OCI-LY7 (cell line): ENCODE measurements at regions not wholly inside any gene's neighbourhood (a gene's known extent, or its start where the extent isn't known, plus 50 kb on each side); places are given as distances from the start of the nearest gene placed in this dataset.

Experiments used
- EZH2phosphoT487 ChIP-seq: fragments of 200-600 bp; sonication (generic); IDR thresholded peaks from 2 replicates; pipeline ENCODE4 v1.6.1; 2018; ENCODE audit warnings: low read depth, borderline replicate concordance, mild to moderate bottlenecking, mixed run types, antibody characterized with exemption, low read length, moderate library complexity, mixed read lengths
- TF ChIP-seq, protein P1 (sequence below): fragments of 200-600 bp; sonication (generic); conservative IDR thresholded peaks from 2 replicates; pipeline ENCODE4 v1.5.1; 2014; ENCODE audit warnings: mild to moderate bottlenecking, antibody characterized with exemption, low read length, moderate library complexity, mixed read lengths

DNA sequence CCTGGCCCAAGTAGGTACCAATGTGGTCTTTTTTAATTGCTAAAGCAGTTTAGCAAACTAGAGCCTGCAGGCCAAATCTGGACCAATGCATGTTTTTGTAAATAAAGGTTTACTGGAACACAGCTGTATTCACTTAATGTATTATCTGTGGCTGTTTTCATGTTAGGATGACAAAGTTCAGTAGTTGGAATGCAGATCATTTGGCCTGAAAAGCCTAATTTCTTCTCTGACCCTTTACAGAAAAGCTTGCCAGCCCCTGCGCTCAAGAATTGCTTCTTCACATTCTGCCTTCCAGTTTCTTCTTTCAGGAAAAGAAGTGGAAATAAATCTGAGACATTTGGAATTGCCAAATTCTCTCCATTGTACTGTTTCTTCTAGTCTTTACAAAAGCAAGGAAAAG, 90.0 kb upstream of the MC3R start:
- TF ChIP-seq, protein P1, sequence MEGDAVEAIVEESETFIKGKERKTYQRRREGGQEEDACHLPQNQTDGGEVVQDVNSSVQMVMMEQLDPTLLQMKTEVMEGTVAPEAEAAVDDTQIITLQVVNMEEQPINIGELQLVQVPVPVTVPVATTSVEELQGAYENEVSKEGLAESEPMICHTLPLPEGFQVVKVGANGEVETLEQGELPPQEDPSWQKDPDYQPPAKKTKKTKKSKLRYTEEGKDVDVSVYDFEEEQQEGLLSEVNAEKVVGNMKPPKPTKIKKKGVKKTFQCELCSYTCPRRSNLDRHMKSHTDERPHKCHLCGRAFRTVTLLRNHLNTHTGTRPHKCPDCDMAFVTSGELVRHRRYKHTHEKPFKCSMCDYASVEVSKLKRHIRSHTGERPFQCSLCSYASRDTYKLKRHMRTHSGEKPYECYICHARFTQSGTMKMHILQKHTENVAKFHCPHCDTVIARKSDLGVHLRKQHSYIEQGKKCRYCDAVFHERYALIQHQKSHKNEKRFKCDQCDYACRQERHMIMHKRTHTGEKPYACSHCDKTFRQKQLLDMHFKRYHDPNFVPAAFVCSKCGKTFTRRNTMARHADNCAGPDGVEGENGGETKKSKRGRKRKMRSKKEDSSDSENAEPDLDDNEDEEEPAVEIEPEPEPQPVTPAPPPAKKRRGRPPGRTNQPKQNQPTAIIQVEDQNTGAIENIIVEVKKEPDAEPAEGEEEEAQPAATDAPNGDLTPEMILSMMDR: no peak
- no peak for TF ChIP-seq EZH2phosphoT487
